ENCODE measurements at regions not wholly inside any gene's neighbourhood (a gene's known extent, or its start where the extent isn't known, plus 50 kb on each side); places are given as distances from the start of the nearest gene placed in this dataset.

- intact Hi-C loops (cut with DNase I): no loop called here
- no peak for ATAC-seq
Measured at GRCh38 chr9:19615036-19615624, 173.7 kb downstream of the SLC24A2 start.

GRCh38 chr9:19614294-19614693 lies 174.5 kb downstream of the SLC24A2 start:
- ATAC-seq: no peak
- intact Hi-C loops (cut with DNase I): no loop called here

More at GRCh38 chr9:19615036-19615624, 173.7 kb downstream of the SLC24A2 start:
- DNase-seq (ENCODE audit: low spot score): no peak

GRCh38 chr9:19600538-19600937 lies 188.3 kb downstream of the SLC24A2 start:
- no peak for DNase-seq (ENCODE audit: low spot score)
- intact Hi-C loops (cut with DNase I): no loop called here
- no peak for ATAC-seq

More at GRCh38 chr9:19614294-19614693, 174.5 kb downstream of the SLC24A2 start:
- no peak for DNase-seq (ENCODE audit: low spot score)

GRCh38 chr9:19598722-19599121 lies 189.9 kb downstream of the ACER2 start:
- DNase-seq (ENCODE audit: low spot score) (no peak), ATAC-seq (no peak)
- intact Hi-C loops (cut with DNase I): no loop called here

- ATAC-seq (no peak), DNase-seq (ENCODE audit: low spot score) (no peak)
- intact Hi-C loops (cut with DNase I): loop anchor here (1.0 kb wide), 1 partner anchor 36 kb away; no protein-coding TSS in a partner anchor
Measured at GRCh38 chr9:19597176-19597575, 188.4 kb downstream of the ACER2 start.

- intact Hi-C loops (cut with DNase I): no loop called here
- ATAC-seq: no peak
- no peak for DNase-seq (ENCODE audit: low spot score)
Measured at GRCh38 chr9:19595003-19595402, 186.2 kb downstream of the ACER2 start.

GRCh38 chr9:19587678-19588077 lies 178.9 kb downstream of the ACER2 start:
- ATAC-seq (no peak), DNase-seq (ENCODE audit: low spot score) (no peak)
- intact Hi-C loops (cut with DNase I): no loop called here

GRCh38 chr9:19583890-19584289 lies 175.1 kb downstream of the ACER2 start:
- ATAC-seq (no peak), DNase-seq (ENCODE audit: low spot score) (no peak)
- intact Hi-C loops (cut with DNase I): no loop called here

GRCh38 chr9:19577411-19577810 lies 168.6 kb downstream of the ACER2 start:
- DNase-seq (ENCODE audit: low spot score) (no peak), ATAC-seq (no peak)
- intact Hi-C loops (cut with DNase I): no loop called here

- DNase-seq (ENCODE audit: low spot score) (no peak), ATAC-seq (no peak)
- intact Hi-C loops (cut with DNase I): no loop called here
Measured at GRCh38 chr9:19568946-19569345, 160.1 kb downstream of the ACER2 start.

GRCh38 chr9:19564396-19565061 lies 155.7 kb downstream of the ACER2 start:
- DNase-seq (ENCODE audit: low spot score) (no peak), ATAC-seq (no peak)
- intact Hi-C loops (cut with DNase I): no loop called here

- intact Hi-C loops (cut with DNase I): no loop called here
Measured at GRCh38 chr9:19555214-19555613, 146.4 kb downstream of the ACER2 start.

GRCh38 chr9:19554529-19554928 lies 145.7 kb downstream of the ACER2 start:
- intact Hi-C loops (cut with DNase I): no loop called here
- ATAC-seq (no peak), DNase-seq (ENCODE audit: low spot score) (no peak)

More at GRCh38 chr9:19555214-19555613, 146.4 kb downstream of the ACER2 start:
- ATAC-seq (no peak), DNase-seq (ENCODE audit: low spot score) (no peak)

- intact Hi-C loops (cut with DNase I): no loop called here
Measured at GRCh38 chr9:19553441-19553840, 144.6 kb downstream of the ACER2 start.

GRCh38 chr9:19552282-19553105 lies 143.7 kb downstream of the ACER2 start:
- intact Hi-C loops (cut with DNase I): no loop called here
- no peak for ATAC-seq
- no peak for DNase-seq (ENCODE audit: low spot score)

More at GRCh38 chr9:19553441-19553840, 144.6 kb downstream of the ACER2 start:
- DNase-seq (ENCODE audit: low spot score) (no peak), ATAC-seq (no peak)

GRCh38 chr9:19551124-19551929 lies 142.5 kb downstream of the ACER2 start:
- intact Hi-C loops (cut with DNase I): no loop called here
- no peak for DNase-seq (ENCODE audit: low spot score)
- ATAC-seq: no peak

- ATAC-seq: no peak
- intact Hi-C loops (cut with DNase I): no loop called here
- no peak for DNase-seq (ENCODE audit: low spot score)
Measured at GRCh38 chr9:19550009-19550408, 141.2 kb downstream of the ACER2 start.

- intact Hi-C loops (cut with DNase I): no loop called here
- no peak for ATAC-seq
Measured at GRCh38 chr9:19533373-19533772, 124.6 kb downstream of the ACER2 start.

GRCh38 chr9:19527663-19528062 lies 118.9 kb downstream of the ACER2 start:
- no peak for ATAC-seq

More at GRCh38 chr9:19533373-19533772, 124.6 kb downstream of the ACER2 start:
- no peak for DNase-seq (ENCODE audit: low spot score)

More at GRCh38 chr9:19527663-19528062, 118.9 kb downstream of the ACER2 start:
- DNase-seq (ENCODE audit: low spot score): no peak
- intact Hi-C loops (cut with DNase I): no loop called here

Data from sciatic nerve (tissue), 2 donors.